Dedifferentiated amniotic fluid mesenchymal stem cell (primary cell): ENCODE measurements at regions not wholly inside any gene's neighbourhood (a gene's known extent, or its start where the extent isn't known, plus 50 kb on each side); places are given as distances from the start of the nearest gene placed in this dataset.

ENCODE experiments used
- DNase-seq: peaks from one replicate; pipeline ENCODE4 v3.0.0-alpha.2; 2016; ENCODE audit errors: extremely low spot score

GRCh38 chr1:198904321-198904720, 265.5 kb downstream of the PTPRC start:
- peak; percentile 43 for DNase-seq

DNA sequence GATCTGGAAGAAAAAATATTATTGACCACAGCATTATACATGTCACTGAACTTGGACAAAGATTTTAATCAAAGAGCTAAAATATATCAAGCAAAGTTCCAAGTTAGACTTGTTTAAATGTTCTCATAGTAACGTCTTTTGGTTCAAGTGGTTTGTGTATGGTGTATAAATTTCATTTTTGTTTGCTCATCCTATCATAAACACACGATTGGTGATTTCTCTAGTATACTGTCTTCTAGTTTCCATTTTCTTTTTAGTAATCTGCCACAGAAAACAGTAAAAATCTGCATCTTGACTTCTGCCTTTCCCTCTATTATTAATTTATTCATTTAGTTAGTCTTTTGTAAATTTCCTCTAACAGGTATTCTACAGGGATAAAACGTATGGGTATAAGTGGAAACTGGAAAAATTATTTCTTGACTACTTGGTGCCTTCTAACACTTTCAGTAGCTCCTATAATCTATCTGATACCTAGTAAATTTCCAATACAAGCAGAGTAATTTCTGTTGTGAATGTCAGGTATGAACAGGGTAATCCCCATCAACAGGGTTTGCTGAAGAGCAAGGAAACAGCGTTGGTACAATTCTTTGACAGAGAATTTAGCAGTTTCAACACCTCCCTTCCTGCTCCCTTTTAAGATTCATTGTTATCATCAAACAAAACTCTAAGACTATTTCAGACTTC, 268.0 kb downstream of the PTPRC start:
- DNase-seq = no peak

DNA sequence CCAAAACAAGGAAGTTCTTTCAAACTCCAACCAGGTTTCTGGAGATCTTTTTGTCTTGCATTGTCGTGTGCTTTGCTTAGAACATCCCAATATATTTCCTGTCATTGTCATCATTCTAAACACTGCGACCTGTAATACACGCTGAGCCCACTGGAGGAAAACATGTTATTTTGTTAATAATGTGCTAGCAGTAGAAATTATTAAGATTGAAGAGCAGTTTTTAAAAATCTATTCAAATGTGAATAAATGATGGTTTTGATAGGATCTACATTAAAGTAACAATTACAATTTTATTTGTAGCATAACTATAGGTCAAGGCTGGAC, 268.5 kb downstream of the PTPRC start:
- no peak for DNase-seq

GRCh38 chr1:198908995-198909394, 270.2 kb downstream of the PTPRC start:
- DNase-seq = no peak

- peak; percentile 44 for DNase-seq
Observed at GRCh38 chr1:198909973-198910372, 271.1 kb downstream of the PTPRC start.

DNA sequence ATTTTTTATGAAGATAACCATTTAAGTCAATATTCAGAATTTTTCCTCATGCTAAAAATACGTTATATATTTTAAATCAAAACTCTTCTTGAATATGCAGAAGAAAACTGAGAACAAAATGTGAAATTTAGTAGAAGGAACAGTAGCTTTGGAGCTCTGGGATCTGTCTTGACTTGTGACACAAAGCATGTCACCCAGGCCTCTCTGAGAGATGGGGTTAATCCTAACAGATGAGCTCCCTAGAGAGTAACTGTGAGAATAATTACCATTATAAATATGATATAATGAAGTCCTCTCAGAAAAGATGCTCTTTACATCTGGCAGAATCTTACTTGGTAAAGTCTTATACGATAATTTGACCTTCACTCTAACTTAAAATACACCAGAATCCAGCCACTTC, 272.0 kb downstream of the PTPRC start:
- no peak for DNase-seq

DNA sequence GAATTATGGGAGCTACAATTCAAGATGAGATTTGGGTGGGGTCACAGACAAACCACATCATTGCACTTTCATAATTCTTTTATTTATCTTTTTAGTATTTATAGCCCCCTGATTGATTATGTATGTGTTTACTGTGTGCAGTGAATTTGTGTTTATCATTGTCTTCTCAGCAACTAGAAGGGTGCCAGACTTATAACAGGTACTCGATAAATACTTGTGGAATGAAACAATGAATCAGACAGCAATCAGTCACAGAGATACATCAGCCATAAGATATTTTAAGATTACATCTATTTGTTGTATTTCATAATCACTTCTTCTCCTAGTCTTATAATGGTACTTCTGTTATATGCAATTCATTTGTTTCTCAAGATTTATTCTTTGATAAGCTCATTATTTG, 273.2 kb downstream of the PTPRC start:
- DNase-seq = no peak

DNA sequence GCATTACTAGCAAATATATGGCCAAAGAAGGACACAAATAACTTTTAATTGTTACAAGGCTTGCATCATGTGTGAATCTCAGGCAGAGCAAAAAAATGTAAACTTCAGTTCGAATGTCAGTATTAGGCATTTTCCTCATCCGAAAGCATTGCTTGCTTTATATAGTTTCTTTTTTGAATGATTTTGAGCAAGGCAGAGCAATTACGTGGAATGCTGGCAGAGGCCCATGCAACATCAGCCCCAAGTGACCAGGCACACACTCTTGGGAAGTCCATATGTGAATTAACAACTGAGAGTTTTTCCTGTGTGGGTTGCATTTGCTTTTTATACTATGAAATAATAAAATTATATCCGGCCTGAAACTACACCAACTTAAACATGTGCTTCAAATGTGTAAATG, 274.8 kb downstream of the PTPRC start:
- DNase-seq = peak; percentile 80

DNA sequence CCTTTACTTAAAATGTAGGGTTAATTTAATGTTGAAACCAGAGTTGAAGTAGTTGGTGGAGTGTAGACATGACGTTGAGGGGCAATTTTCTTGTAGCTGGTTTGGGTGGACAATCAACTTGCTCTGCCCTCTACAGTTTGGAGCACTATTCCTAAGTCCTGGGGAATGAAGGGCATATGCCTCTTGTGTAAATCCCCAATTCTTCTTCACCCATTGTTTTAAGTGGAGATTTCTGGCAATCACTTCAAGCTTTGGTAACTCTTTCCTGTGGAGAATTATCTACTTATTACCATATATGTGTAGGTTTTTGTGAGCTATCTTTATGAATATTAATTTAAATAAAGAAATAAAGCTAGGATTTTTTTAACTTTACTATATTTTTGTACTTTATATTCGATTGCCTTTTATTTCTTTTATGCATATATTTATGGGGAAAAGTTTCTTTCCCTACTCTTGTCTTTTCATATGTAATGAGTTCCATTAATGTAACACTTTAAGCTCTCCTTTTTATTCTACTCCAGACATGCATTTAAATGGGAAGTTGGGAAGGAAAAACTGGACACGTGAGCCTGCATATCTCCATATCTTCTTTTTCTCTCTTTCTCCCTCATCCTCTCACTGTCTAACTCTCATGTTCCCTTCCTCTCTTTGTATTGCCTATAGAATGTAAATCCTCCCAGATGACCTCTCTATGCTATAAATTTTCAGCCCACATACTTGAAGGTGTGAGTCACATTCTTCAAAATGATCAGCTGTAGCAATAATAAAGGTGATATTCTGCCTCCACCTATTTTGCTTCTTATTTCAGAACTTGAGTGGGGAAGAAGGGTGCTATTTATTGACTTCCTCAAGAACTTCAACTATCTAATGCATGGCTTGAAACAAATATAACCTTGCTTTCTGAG, 276.7 kb downstream of the PTPRC start:
- no peak for DNase-seq

- no peak for DNase-seq
Observed at GRCh38 chr1:198917226-198917625, 278.4 kb downstream of the PTPRC start.

DNA sequence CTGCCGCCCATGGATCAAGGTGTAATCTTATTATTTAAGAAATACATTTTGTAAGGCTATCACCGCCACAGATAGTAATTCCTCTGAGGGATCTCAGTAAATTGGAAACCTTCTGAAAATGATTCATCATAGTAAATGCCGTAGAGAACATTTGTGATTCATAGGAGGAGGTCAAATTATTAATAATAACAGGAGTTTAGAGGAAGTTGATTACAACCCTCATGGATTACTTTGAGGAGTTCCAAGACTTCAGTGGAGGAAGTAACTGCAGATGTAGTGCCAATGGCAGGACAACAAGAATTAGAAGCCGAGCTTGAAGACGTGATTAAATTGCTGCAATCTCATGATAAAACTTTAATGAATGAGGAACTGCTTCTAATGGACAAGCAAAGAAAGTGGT, 280.1 kb downstream of the PTPRC start:
- no peak for DNase-seq

DNA sequence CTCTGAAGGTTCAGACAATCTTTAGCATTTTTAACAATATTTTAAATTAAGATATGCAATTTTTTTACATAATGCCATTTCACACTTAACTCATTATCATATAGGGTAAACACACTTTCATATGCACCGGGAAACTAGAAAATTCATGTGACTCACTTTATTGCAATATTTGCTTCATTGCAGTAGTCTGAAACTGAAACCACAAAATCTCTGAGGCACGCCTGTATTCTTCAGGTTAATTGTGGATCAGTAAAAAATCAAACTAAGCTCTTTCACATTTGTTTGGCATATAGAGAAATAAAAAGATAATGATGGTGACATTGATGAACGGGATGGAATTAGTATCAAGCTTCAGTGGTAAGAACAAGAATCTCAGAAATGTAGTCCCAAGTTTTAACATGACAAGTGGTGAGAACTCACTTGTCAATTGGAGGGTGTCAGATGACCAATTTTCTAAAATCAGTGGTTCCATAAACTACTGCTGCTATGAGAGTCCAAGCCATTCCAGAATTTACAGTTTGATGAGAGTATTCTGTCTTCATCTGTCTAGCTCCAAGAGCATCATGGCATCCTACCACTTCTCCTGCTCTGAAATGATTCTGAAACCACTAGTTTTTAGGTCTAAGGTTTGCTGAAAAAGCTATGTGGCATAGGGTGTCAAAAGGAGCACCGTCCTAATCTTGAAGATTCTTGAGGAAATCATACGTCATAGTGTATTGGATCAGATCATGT, 281.0 kb downstream of the PTPRC start:
- no peak for DNase-seq

- no peak for DNase-seq
Observed at GRCh38 chr1:198922638-198923430, 284.0 kb downstream of the PTPRC start.

GRCh38 chr1:198923993-198924392, 285.2 kb downstream of the PTPRC start:
- DNase-seq = no peak

GRCh38 chr1:198925567-198925966, 286.7 kb downstream of the PTPRC start:
- DNase-seq = no peak

- DNase-seq = no peak
Observed at GRCh38 chr1:198927129-198927528, 288.3 kb downstream of the PTPRC start.

DNA sequence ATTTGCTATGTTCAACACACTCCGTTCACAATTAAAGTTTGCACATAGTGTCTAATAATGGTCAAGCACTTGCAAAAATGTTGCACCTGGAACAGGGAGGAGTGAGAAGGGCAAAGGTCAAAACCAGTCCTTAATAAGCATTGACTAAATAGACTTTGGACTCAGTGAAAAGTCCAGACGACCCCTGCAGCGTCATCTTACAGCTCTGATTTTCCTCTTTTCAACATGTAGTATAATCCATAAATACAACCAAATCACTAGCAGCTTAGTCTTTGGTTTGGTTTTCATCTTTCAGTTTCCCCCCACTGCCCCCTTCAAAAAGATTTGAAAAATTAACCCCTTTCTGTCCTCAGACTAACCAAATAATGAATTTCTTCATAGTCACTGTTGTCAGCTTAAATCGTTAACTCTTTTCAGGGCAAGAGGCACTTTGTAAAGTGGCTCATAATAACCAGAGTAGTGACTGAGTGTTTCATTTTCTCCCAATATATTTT, 290.3 kb downstream of the PTPRC start:
- no peak for DNase-seq

- no peak for DNase-seq
Observed at GRCh38 chr1:198929961-198930599, 291.2 kb downstream of the PTPRC start.

GRCh38 chr1:198932351-198932991, 293.6 kb downstream of the PTPRC start:
- DNase-seq = no peak

- DNase-seq = no peak
Observed at GRCh38 chr1:198933515-198934222, 294.8 kb downstream of the PTPRC start.
